Bronchial epithelial cell (primary cell): ENCODE measurements at regions not wholly inside any gene's neighbourhood (a gene's known extent, or its start where the extent isn't known, plus 50 kb on each side); places are given as distances from the start of the nearest gene placed in this dataset.

Source experiments
- DNase-seq: peaks from one replicate; pipeline ENCODE4 v3.0.0-alpha.2; 2010; ENCODE audit warnings: low read depth
- FAIRE-seq: peaks from 2 replicates; lab custom pipeline; 2011; peaks lifted over from hg19 to GRCh38; lab: Jason Lieb, UNC
- H3K27me3 ChIP-seq: 2 replicates; pipeline ENCODE4 v1.5.1; 2011; ENCODE audit warnings: low read length; ENCODE audit not compliant: control insufficient read depth, insufficient read depth
- H3K36me3 ChIP-seq: 2 replicates; pipeline ENCODE4 v1.5.1; 2011; ENCODE audit warnings: low read length; ENCODE audit not compliant: control insufficient read depth, insufficient read depth
- H3K4me3 ChIP-seq: 2 replicates; pipeline ENCODE4 v1.5.1; 2011; ENCODE audit warnings: mild to moderate bottlenecking, low read depth, low read length, control low read depth
- CTCF ChIP-seq: IDR thresholded peaks from 2 replicates; pipeline ENCODE4 v1.5.1; 2011; ENCODE audit warnings: mild to moderate bottlenecking, moderate library complexity, low read length, control low read depth, inconsistent platforms; ENCODE audit not compliant: insufficient read depth, severe bottlenecking

DNA sequence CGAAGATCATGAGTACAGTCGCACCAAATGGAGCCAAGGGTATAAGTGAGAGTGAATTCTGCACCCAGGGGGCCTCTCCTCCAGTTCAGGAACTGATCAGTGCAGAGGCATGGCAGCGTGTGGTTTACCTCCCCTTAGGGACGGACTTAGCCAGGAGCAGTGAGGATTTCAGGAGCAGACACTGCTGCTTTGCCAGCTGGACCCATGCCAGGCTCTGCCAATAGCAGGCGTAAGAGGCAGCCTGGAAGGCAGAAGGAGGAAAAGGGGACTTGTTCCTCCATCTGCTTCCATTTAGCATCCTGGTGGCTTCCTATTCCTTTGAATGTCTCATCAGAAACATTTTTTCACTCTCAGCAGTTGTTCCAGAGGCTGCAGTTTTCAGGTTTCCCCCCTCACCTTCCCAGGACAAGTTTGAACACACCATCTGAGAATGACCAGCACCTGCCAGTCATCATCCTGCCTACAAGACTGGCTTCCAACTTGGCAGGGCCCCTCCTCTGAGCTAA is 137.0 kb upstream of the LMNTD1 start:
- FAIRE-seq: no peak
- Histone ChIP-seq H3K4me3 (no peak overlapping the region), H3K27me3 (no peaks in the 10 kb centered on the region), H3K36me3 (no peaks in the 10 kb centered on the region)
- DNase-seq: peak; percentile 51
- no peak for TF ChIP-seq CTCF

DNA sequence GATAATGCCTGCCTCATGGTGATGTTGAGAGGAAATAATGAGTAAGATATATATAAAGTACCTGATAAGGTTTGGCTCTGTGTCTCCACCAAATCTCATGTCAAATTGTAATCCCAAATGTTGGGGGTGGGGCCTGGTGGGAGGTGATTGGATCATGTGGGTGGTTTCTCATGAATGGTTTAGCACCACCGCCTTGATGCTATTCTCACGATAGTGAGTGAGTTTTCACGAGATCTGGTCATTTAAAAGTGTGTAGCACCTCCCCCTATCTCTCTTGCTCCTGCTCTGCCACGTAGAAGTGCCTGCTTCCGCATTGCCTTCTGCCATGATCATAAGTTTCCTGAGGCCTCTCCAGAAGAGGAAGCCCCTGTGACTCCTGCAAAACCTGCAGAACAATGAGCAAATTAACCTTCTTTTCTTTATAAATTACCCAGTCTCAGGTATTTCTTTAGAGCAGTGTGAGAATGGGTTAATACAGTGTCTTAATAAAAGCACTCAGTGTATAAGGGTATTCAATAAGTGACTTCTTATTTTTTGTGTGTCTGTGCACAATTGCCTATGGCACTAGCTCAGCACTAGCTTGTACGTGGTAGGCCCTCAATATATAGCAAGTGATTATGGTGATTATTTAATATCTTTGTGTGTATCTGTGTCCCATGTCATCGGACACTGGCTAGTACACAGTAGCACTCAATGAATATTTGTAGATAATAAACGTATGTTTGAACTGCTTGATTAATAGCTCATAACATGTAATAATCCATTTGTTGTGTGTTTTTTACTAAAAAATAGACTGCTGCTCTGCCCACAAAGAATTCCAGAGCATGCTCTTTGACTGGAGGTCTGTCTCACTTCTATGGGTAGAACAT is 138.1 kb upstream of the LMNTD1 start:
- no peaks in the 10 kb centered on the region for H3K27me3 ChIP-seq
- DNase-seq (no peak), FAIRE-seq (no peak)
- H3K4me3 ChIP-seq: no peak overlapping the region
- TF ChIP-seq CTCF: no peak
- H3K36me3 ChIP-seq: no peaks in the 10 kb centered on the region

GRCh38 chr12:25691865-25692114 is 138.7 kb upstream of the LMNTD1 start:
- no peak for DNase-seq
- no peak overlapping the region for H3K4me3 ChIP-seq
- no peak for TF ChIP-seq CTCF
- H3K36me3 ChIP-seq: no peaks in the 10 kb centered on the region
- H3K27me3 ChIP-seq: no peaks in the 10 kb centered on the region
- FAIRE-seq: no peak

GRCh38 chr12:25692115-25693035 is 139.3 kb upstream of the LMNTD1 start:
- Histone ChIP-seq H3K36me3 (no peaks in the 10 kb centered on the region), H3K27me3 (no peaks in the 10 kb centered on the region), H3K4me3 (no peak overlapping the region)
- DNase-seq: no peak
- peak; percentile 55 for FAIRE-seq
- no peak for TF ChIP-seq CTCF

GRCh38 chr12:25694072-25694471 is 141.0 kb upstream of the LMNTD1 start:
- Histone ChIP-seq H3K4me3 (no peak overlapping the region), H3K36me3 (no peaks in the 10 kb centered on the region), H3K27me3 (no peaks in the 10 kb centered on the region)
- DNase-seq (peak; percentile 6), FAIRE-seq (no peak)
- TF ChIP-seq CTCF: no peak
